ENCODE measurements at regions not wholly inside any gene's neighbourhood (a gene's known extent, or its start where the extent isn't known, plus 50 kb on each side); places are given as distances from the start of the nearest gene placed in this dataset.
A peak's percentile ranks its signal among the peaks of the same experiment; 100 is the strongest.

GRCh38 chr5:97737608-97738007 lies 554.6 kb upstream of the RIOK2 start:
- no peak for DNase-seq

GRCh38 chr5:97745817-97746216 lies 562.8 kb upstream of the RIOK2 start:
- no peak for DNase-seq

GRCh38 chr5:97750576-97750975 lies 567.5 kb upstream of the RIOK2 start:
- no peak for DNase-seq

- DNase-seq = no peak
Measured at GRCh38 chr5:97751540-97751939, 568.5 kb upstream of the RIOK2 start.

GRCh38 chr5:97752871-97753270 lies 569.8 kb upstream of the RIOK2 start:
- DNase-seq = no peak

GRCh38 chr5:97762483-97762882 lies 579.4 kb upstream of the RIOK2 start:
- no peak for DNase-seq

- peak; percentile 80 for DNase-seq
Measured at GRCh38 chr5:97764700-97765099, 581.7 kb upstream of the RIOK2 start.

GRCh38 chr5:97778451-97778850 lies 595.4 kb upstream of the RIOK2 start:
- peak; percentile 15 for DNase-seq

- DNase-seq = no peak
Measured at GRCh38 chr5:97788369-97788768, 605.3 kb upstream of the RIOK2 start.

- DNase-seq = no peak
Measured at GRCh38 chr5:97797994-97798451, 615.0 kb upstream of the RIOK2 start.

GRCh38 chr5:97801461-97801860 lies 618.4 kb upstream of the RIOK2 start:
- no peak for DNase-seq

GRCh38 chr5:97820138-97820537 lies 637.1 kb upstream of the RIOK2 start:
- DNase-seq = no peak

- DNase-seq = no peak
Measured at GRCh38 chr5:97832645-97833296, 649.7 kb upstream of the RIOK2 start.

- DNase-seq = peak; percentile 23
Measured at GRCh38 chr5:97834561-97834960, 651.5 kb upstream of the RIOK2 start.

- DNase-seq = no peak
Measured at GRCh38 chr5:97835112-97835511, 652.1 kb upstream of the RIOK2 start.

GRCh38 chr5:97836816-97837215 lies 653.8 kb upstream of the RIOK2 start:
- DNase-seq = no peak

- peak; percentile 97 for DNase-seq
Measured at GRCh38 chr5:97838214-97838613, 655.2 kb upstream of the RIOK2 start.

GRCh38 chr5:97839341-97840086 lies 656.5 kb upstream of the RIOK2 start:
- peak; percentile 31 for DNase-seq

GRCh38 chr5:97840643-97841042 lies 657.6 kb upstream of the RIOK2 start:
- DNase-seq = peak; percentile 27

GRCh38 chr5:97842687-97843086 lies 659.6 kb upstream of the RIOK2 start:
- DNase-seq = no peak

GRCh38 chr5:97844797-97845196 lies 661.8 kb upstream of the RIOK2 start:
- no peak for DNase-seq

- DNase-seq = no peak
Measured at GRCh38 chr5:97846643-97847042, 663.6 kb upstream of the RIOK2 start.

- DNase-seq = no peak
Measured at GRCh38 chr5:97847920-97848631, 665.0 kb upstream of the RIOK2 start.

GRCh38 chr5:97851036-97851435 lies 668.0 kb upstream of the RIOK2 start:
- no peak for DNase-seq

Measured in fibroblast of skin of abdomen (primary cell).